Gastrocnemius medialis (tissue), 4 donors: ENCODE measurements at regions not wholly inside any gene's neighbourhood (a gene's known extent, or its start where the extent isn't known, plus 50 kb on each side); places are given as distances from the start of the nearest gene placed in this dataset.

Experiments
- POLR2A ChIP-seq, 2 donors: fragments of 450-650 bp; IDR thresholded peaks; one replicate each; pipeline ENCODE4 v1.6.1; 2017; ENCODE audit warnings: antibody characterized with exemption in 2 of 2, mild to moderate bottlenecking in 2 of 2, moderate library complexity in 2 of 2
- TF ChIP-seq, protein P1 (sequence below), 5 experiments: fragments of 450-650 bp in 3 of 5; fragments of 200-600 bp in 2 of 5; sonication (generic) in 2 of 5; IDR thresholded peaks in 4 of 5; conservative IDR thresholded peaks in 1 of 5; 1 replicate in 4 of 5; 2 replicates in 1 of 5; pipeline ENCODE4 v1.5.1; 2016 to 2019; ENCODE audit warnings: antibody characterized with exemption in 5 of 5, mild to moderate bottlenecking in 3 of 5, moderate library complexity in 3 of 5

DNA sequence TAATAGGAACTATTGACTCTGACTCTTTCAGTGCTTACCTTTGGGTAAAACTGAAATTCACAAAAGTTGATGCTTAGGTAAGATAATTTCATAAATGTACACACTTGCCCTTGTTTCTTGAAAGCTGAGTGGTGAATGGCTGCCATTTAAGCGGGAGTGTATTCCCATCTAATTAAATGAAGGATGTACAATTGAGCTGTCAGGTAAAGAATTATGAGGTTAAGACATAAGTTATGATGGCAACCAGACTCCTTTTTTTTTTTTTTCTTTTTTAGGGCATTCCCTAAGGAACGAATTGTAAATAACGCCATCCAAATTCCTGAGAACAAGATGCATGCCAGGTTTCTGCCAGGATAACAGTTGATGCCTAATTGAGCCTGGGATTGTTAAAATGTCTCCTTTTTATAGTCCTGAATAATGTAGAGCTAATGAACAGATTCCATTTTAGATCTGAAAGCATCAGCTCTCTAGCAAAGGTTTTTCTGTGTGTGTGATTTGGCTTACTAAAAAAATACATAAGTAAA, 199.7 kb downstream of the ISL1 start:
- TF ChIP-seq, protein P1, sequence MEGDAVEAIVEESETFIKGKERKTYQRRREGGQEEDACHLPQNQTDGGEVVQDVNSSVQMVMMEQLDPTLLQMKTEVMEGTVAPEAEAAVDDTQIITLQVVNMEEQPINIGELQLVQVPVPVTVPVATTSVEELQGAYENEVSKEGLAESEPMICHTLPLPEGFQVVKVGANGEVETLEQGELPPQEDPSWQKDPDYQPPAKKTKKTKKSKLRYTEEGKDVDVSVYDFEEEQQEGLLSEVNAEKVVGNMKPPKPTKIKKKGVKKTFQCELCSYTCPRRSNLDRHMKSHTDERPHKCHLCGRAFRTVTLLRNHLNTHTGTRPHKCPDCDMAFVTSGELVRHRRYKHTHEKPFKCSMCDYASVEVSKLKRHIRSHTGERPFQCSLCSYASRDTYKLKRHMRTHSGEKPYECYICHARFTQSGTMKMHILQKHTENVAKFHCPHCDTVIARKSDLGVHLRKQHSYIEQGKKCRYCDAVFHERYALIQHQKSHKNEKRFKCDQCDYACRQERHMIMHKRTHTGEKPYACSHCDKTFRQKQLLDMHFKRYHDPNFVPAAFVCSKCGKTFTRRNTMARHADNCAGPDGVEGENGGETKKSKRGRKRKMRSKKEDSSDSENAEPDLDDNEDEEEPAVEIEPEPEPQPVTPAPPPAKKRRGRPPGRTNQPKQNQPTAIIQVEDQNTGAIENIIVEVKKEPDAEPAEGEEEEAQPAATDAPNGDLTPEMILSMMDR (IDR thresholded peaks at IDR 0.05 in 4 of 5, conservative IDR thresholded peaks at IDR 0.05 in 1 of 5): no peak
- TF ChIP-seq POLR2A (IDR thresholded peaks at IDR 0.05): no peak
